22Rv1 (cell line): ENCODE measurements at regions not wholly inside any gene's neighbourhood (a gene's known extent, or its start where the extent isn't known, plus 50 kb on each side); places are given as distances from the start of the nearest gene placed in this dataset.

Source experiments
- ZFX ChIP-seq: fragments of 450-650 bp; IDR thresholded peaks from 2 replicates; pipeline ENCODE4 v1.6.1; 2017; ENCODE audit warnings: antibody characterized with exemption, borderline replicate concordance
- TF ChIP-seq, protein P1 (sequence below): fragments of 450-650 bp; IDR thresholded peaks from 2 replicates; pipeline ENCODE4 v1.5.1; 2017; ENCODE audit warnings: mild to moderate bottlenecking

DNA sequence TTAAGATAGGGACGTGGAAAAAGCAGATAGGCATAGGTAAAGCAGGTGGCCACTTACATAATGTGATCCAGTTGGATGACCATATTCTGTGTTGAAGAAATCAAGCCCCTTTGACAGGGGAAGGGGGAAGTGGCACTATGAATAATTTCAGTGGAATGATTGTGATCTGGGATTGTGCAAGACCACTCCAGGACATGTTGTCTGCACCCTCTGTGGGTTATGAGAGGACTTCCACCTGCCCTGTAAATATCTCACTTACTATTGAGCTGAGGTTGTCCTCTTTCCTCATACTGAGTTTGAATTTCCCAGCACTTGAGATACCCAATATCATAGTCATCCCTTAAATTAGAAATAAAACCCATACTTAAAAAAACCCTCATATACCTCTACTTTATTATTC lies 220.7 kb downstream of the IRS1 start:
- TF ChIP-seq, protein P1, sequence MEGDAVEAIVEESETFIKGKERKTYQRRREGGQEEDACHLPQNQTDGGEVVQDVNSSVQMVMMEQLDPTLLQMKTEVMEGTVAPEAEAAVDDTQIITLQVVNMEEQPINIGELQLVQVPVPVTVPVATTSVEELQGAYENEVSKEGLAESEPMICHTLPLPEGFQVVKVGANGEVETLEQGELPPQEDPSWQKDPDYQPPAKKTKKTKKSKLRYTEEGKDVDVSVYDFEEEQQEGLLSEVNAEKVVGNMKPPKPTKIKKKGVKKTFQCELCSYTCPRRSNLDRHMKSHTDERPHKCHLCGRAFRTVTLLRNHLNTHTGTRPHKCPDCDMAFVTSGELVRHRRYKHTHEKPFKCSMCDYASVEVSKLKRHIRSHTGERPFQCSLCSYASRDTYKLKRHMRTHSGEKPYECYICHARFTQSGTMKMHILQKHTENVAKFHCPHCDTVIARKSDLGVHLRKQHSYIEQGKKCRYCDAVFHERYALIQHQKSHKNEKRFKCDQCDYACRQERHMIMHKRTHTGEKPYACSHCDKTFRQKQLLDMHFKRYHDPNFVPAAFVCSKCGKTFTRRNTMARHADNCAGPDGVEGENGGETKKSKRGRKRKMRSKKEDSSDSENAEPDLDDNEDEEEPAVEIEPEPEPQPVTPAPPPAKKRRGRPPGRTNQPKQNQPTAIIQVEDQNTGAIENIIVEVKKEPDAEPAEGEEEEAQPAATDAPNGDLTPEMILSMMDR = no peak
- no peak for TF ChIP-seq ZFX
